ENCODE measurements at regions not wholly inside any gene's neighbourhood (a gene's known extent, or its start where the extent isn't known, plus 50 kb on each side); places are given as distances from the start of the nearest gene placed in this dataset.
A peak's percentile ranks its signal among the peaks of the same experiment; 100 is the strongest.

DNA sequence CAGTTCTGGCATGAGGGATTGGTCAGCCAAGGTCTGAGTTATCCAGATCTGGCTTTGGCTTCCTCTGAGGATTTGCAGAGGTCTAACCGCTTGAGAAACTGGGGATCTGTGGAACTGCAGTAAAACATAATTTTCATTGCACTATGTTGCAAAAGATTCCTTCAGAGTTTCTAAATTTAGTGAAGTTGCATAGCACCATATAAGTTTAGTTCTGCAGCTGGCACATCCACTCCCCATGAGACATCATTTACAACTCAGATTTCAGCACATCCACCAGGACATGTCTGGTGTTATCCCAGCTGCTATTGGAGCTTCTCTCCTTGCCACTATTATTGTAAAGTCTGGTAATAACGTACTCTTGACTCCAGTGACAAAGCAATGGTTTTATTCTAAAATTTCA, 181.5 kb downstream of the CWF19L2 start:
- DNase-seq (ENCODE audit: low read depth) = peak; percentile 17
- TF ChIP-seq, protein P1, sequence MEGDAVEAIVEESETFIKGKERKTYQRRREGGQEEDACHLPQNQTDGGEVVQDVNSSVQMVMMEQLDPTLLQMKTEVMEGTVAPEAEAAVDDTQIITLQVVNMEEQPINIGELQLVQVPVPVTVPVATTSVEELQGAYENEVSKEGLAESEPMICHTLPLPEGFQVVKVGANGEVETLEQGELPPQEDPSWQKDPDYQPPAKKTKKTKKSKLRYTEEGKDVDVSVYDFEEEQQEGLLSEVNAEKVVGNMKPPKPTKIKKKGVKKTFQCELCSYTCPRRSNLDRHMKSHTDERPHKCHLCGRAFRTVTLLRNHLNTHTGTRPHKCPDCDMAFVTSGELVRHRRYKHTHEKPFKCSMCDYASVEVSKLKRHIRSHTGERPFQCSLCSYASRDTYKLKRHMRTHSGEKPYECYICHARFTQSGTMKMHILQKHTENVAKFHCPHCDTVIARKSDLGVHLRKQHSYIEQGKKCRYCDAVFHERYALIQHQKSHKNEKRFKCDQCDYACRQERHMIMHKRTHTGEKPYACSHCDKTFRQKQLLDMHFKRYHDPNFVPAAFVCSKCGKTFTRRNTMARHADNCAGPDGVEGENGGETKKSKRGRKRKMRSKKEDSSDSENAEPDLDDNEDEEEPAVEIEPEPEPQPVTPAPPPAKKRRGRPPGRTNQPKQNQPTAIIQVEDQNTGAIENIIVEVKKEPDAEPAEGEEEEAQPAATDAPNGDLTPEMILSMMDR (IDR thresholded peaks at IDR 0.05; ENCODE audit: insufficient read depth, low read depth, low read length) = no peak
- no peak overlapping the region for H3K4me3 ChIP-seq (ENCODE audit: low read depth, low read length)

DNA sequence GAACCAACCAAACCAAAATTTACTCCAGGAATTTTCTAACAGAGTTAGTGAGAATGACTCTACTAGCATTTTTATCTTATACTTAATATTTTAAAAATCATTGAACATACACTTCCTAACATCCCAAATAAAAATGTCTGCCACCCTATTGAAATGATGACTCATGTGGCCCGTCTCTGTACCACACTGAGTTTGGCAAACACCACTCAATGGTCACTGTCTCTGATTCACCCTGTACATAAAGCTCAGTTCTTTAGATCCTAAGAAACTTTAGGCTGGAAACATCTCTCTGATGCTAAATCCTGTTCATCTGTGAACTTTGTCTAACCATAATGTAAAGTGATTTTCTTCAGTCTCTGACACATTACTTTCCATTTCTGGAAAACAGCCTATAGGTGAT, 182.0 kb downstream of the CWF19L2 start:
- H3K4me3 ChIP-seq (ENCODE audit: low read depth, low read length) = no peak overlapping the region
- TF ChIP-seq, protein P1 (IDR thresholded peaks at IDR 0.05; ENCODE audit: insufficient read depth, low read depth, low read length) = no peak
- DNase-seq (ENCODE audit: low read depth) = no peak

DNA sequence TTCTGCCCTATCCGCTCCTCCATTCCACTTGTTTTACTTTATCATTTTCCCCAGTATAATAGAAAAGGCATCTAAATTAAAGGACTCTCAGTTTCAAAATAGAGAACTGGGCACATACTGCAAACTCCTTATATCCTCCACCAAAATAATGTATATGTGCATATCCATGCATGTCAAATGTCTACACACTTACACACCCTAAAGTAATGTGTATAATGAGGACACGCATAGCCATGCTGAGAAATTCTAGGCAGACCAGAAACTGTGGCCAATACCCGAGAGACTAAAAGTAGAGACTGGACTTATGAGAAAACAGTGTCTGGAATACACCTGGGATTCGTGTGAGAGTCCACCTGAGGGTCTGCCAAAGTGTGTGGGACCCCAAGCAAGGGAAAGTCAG, 183.5 kb downstream of the CWF19L2 start:
- no peak overlapping the region for H3K4me3 ChIP-seq (ENCODE audit: low read depth, low read length)
- no peak for DNase-seq (ENCODE audit: low read depth)
- TF ChIP-seq, protein P1 (IDR thresholded peaks at IDR 0.05; ENCODE audit: insufficient read depth, low read depth, low read length) = no peak

DNA sequence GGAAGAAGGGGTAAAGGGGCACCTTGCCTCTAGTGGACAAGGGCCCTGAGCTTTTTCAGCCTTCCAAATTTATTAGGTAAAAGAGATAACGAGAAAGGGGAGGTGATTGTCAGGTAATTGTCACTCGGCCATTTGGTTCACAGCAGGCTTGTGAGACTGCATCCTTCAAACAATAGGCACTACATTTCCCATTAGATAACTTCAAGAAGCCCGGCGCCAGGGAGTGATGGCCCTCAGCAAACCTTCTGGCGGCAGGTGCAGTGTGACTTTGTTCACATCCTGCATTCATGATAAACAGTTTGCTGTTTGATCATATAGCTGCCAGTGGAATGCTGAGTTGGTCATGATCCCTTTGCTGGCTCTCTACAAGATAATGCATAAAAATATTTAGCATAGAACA, 185.1 kb downstream of the CWF19L2 start:
- DNase-seq (ENCODE audit: low read depth) = no peak
- H3K4me3 ChIP-seq (ENCODE audit: low read depth, low read length) = no peak overlapping the region
- TF ChIP-seq, protein P1 (IDR thresholded peaks at IDR 0.05; ENCODE audit: insufficient read depth, low read depth, low read length) = no peak

DNA sequence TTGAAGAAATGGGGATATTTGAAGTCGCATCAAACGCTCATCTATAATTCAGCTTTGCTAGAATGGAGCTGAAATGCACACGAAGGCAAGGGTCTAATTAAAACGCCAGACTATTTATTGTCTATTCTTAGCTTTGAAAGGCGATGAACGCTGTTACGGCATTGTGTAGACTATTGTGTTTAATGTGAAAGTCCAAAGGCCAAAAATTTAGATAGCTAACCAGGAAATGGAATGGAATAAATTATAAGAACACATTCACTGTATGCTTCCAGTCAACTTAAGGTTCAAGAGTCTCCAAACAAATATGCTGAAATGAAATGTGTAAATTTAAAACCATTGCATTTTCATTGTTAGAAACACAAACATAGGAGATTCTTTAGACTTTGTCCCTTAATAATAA, 186.2 kb downstream of the CWF19L2 start:
- no peak for DNase-seq (ENCODE audit: low read depth)
- TF ChIP-seq, protein P1 (IDR thresholded peaks at IDR 0.05; ENCODE audit: insufficient read depth, low read depth, low read length) = no peak
- H3K4me3 ChIP-seq (ENCODE audit: low read depth, low read length) = no peak overlapping the region

DNA sequence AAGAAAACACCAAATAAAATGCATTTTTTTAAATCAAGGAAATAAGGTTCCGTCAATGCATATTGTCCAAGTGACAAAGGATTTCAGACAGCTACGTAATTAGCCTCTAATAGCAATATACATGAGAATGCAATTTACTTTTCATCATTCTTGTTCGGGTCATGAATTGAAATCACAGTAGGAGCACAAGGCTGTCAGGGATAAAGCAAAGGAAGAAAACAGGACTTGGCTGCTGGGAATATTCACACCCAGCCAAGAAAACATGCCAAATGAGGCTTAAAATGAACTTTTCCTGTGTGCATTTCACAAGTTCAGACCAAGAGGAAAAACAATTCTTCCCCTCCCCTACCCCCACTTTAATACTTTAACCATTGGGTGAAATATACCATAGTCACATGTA, 188.6 kb downstream of the CWF19L2 start:
- H3K4me3 ChIP-seq (ENCODE audit: low read depth, low read length) = no peak overlapping the region
- TF ChIP-seq, protein P1 (IDR thresholded peaks at IDR 0.05; ENCODE audit: insufficient read depth, low read depth, low read length) = no peak
- no peak for DNase-seq (ENCODE audit: low read depth)

DNA sequence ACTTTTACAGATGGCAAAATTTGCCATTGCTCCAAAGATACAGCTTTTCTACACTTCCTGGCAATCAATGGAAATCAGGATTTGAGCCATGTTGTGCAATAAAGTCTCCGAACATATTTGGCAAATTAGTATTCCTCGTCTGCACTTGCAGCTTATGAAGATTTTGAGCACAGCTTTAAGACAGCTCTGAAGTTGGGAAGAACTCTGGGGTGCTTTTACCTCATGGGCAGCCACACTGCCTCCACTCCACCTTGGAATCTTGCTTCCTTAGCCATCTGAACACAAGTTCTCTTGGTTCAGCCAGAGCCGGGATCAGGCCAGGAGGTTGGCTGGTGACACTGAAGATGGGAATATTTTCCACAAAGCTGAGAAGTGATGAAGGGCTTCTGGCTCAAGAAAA, 191.2 kb downstream of the CWF19L2 start:
- TF ChIP-seq, protein P1 (IDR thresholded peaks at IDR 0.05; ENCODE audit: insufficient read depth, low read depth, low read length) = no peak
- no peak for DNase-seq (ENCODE audit: low read depth)
- no peak overlapping the region for H3K4me3 ChIP-seq (ENCODE audit: low read depth, low read length)

All from fibroblast of villous mesenchyme (primary cell).